ENCODE measurements at regions not wholly inside any gene's neighbourhood (a gene's known extent, or its start where the extent isn't known, plus 50 kb on each side); places are given as distances from the start of the nearest gene placed in this dataset.

- H3K4me3 ChIP-seq (ENCODE audit: low read depth, low read length) = no peak overlapping the region
These were observed 159.6 kb upstream of the PRKCQ start for GRCh38 chr10:6739530-6740174.

GRCh38 chr10:6738112-6738768 lies 158.2 kb upstream of the PRKCQ start:
- H3K4me3 ChIP-seq (ENCODE audit: low read depth, low read length) = peak overlapping the region; percentile 25
- TF ChIP-seq CTCF (IDR thresholded peaks at IDR 0.05; ENCODE audit: low read depth, low read length) = no peak

More at GRCh38 chr10:6739530-6740174, 159.6 kb upstream of the PRKCQ start:
- TF ChIP-seq CTCF (IDR thresholded peaks at IDR 0.05; ENCODE audit: low read depth, low read length) = no peak

GRCh38 chr10:6737758-6738111 lies 157.7 kb upstream of the PRKCQ start:
- H3K4me3 ChIP-seq (ENCODE audit: low read depth, low read length) = no peak overlapping the region; the same call in 1 of the 2 replicates
- TF ChIP-seq CTCF (IDR thresholded peaks at IDR 0.05; ENCODE audit: low read depth, low read length) = no peak

- TF ChIP-seq CTCF (IDR thresholded peaks at IDR 0.05; ENCODE audit: low read depth, low read length) = no peak
- H3K4me3 ChIP-seq (ENCODE audit: low read depth, low read length) = no peak overlapping the region
These were observed 157.1 kb upstream of the PRKCQ start for GRCh38 chr10:6737080-6737641.

- no peak overlapping the region for H3K4me3 ChIP-seq (ENCODE audit: low read depth, low read length)
- TF ChIP-seq CTCF (IDR thresholded peaks at IDR 0.05; ENCODE audit: low read depth, low read length) = no peak
These were observed 154.2 kb upstream of the PRKCQ start for GRCh38 chr10:6734286-6734685.

GRCh38 chr10:6729861-6730344 lies 149.8 kb upstream of the PRKCQ start:
- no peak for TF ChIP-seq CTCF (IDR thresholded peaks at IDR 0.05; ENCODE audit: low read depth, low read length)
- H3K4me3 ChIP-seq (ENCODE audit: low read depth, low read length) = no peak overlapping the region

Data from WI38 (cell line).